PFSK-1 (cell line): ENCODE measurements at regions not wholly inside any gene's neighbourhood (a gene's known extent, or its start where the extent isn't known, plus 50 kb on each side); places are given as distances from the start of the nearest gene placed in this dataset.

Experiments used
- FOXP2 ChIP-seq: optimal IDR thresholded peaks from 2 replicates; pipeline ENCODE3; 2011; ENCODE audit warnings: borderline replicate concordance, control low read depth, inconsistent platforms; ENCODE audit not compliant: insufficient read depth; ENCODE audit errors: extremely low read length, extremely low read depth
- POLR2AphosphoS5 ChIP-seq: IDR thresholded peaks from 2 replicates; pipeline ENCODE4 v1.6.1; 2012; ENCODE audit warnings: low read depth, mild to moderate bottlenecking, control low read depth, low read length, moderate library complexity
- SIN3A ChIP-seq: IDR thresholded peaks from 2 replicates; pipeline ENCODE4 v1.6.1; 2012; ENCODE audit warnings: mild to moderate bottlenecking, low read length, moderate library complexity, borderline replicate concordance; ENCODE audit not compliant: insufficient read depth
- TAF1 ChIP-seq: IDR thresholded peaks from 2 replicates; pipeline ENCODE4 v1.6.1; 2012; ENCODE audit warnings: low read length, control low read depth, borderline replicate concordance; ENCODE audit not compliant: insufficient read depth
- TF ChIP-seq, protein P1 (sequence below), 2 experiments: IDR thresholded peaks; 2 replicates each; pipeline versions ENCODE4 v1.6.1 to v1.8.0; 2011 to 2012; ENCODE audit warnings: low read depth in 2 of 2, low read length in 2 of 2, control low read depth in 1 of 2, inconsistent platforms in 1 of 2, mild to moderate bottlenecking in 1 of 2, moderate library complexity in 1 of 2; ENCODE audit not compliant: insufficient read depth in 1 of 2

- TF ChIP-seq, protein P1, sequence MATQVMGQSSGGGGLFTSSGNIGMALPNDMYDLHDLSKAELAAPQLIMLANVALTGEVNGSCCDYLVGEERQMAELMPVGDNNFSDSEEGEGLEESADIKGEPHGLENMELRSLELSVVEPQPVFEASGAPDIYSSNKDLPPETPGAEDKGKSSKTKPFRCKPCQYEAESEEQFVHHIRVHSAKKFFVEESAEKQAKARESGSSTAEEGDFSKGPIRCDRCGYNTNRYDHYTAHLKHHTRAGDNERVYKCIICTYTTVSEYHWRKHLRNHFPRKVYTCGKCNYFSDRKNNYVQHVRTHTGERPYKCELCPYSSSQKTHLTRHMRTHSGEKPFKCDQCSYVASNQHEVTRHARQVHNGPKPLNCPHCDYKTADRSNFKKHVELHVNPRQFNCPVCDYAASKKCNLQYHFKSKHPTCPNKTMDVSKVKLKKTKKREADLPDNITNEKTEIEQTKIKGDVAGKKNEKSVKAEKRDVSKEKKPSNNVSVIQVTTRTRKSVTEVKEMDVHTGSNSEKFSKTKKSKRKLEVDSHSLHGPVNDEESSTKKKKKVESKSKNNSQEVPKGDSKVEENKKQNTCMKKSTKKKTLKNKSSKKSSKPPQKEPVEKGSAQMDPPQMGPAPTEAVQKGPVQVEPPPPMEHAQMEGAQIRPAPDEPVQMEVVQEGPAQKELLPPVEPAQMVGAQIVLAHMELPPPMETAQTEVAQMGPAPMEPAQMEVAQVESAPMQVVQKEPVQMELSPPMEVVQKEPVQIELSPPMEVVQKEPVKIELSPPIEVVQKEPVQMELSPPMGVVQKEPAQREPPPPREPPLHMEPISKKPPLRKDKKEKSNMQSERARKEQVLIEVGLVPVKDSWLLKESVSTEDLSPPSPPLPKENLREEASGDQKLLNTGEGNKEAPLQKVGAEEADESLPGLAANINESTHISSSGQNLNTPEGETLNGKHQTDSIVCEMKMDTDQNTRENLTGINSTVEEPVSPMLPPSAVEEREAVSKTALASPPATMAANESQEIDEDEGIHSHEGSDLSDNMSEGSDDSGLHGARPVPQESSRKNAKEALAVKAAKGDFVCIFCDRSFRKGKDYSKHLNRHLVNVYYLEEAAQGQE (IDR thresholded peaks at IDR 0.05; ENCODE audit: insufficient read depth in 1 of 2, low read depth in 2 of 2, low read length in 2 of 2), result no peak
- no peak for TF ChIP-seq FOXP2
- no peak for TF ChIP-seq TAF1
- no peak for TF ChIP-seq SIN3A
- no peak for TF ChIP-seq POLR2AphosphoS5
These were observed 601.5 kb downstream of the ACTL7B start for GRCh38 chr9:108254236-108254635.

- TF ChIP-seq TAF1, result no peak
- TF ChIP-seq SIN3A, result no peak
- TF ChIP-seq, protein P1 (IDR thresholded peaks at IDR 0.05; ENCODE audit: insufficient read depth in 1 of 2, low read depth in 2 of 2, low read length in 2 of 2), result no peak
- no peak for TF ChIP-seq POLR2AphosphoS5
- TF ChIP-seq FOXP2, result no peak
These were observed 609.9 kb downstream of the ACTL7B start for GRCh38 chr9:108245901-108246300.

DNA sequence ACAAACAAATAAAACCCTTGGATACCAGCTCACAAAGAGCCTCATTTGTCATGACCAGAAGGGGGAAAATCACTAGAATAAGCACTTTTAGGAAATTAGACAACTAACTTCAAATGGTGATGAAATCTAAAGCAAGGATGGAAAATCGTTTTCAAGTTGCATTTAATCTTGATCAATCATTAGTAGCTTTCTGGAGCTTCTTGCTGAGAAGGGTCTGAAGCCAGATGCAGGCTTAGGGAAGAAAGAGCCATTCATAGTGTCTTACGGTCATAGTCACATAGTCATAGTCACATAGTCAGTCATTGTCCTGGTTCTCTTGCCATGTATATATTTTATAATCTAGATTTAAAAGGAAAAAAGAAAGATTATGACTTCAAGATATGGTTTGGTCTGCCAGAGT lies 610.5 kb downstream of the ACTL7B start:
- TF ChIP-seq TAF1 (no peak), SIN3A (no peak), POLR2AphosphoS5 (no peak), FOXP2 (no peak)
- TF ChIP-seq, protein P1 (IDR thresholded peaks at IDR 0.05; ENCODE audit: insufficient read depth in 1 of 2, low read depth in 2 of 2, low read length in 2 of 2), result no peak

- TF ChIP-seq FOXP2 (no peak), TAF1 (no peak), SIN3A (no peak), POLR2AphosphoS5 (no peak)
- TF ChIP-seq, protein P1 (IDR thresholded peaks at IDR 0.05; ENCODE audit: insufficient read depth in 1 of 2, low read depth in 2 of 2, low read length in 2 of 2), result no peak
These were observed 611.1 kb downstream of the ACTL7B start for GRCh38 chr9:108244686-108245085.
